ENCODE measurements at regions not wholly inside any gene's neighbourhood (a gene's known extent, or its start where the extent isn't known, plus 50 kb on each side); places are given as distances from the start of the nearest gene placed in this dataset.

- WGBS (ENCODE audit: missing lambda C conversion rate) = 12% methylated on average over 1 of the region's 1 CpG
- Histone ChIP-seq H3K27ac (no peak overlapping the region), H3K9me3 (no peaks in the 10 kb centered on the region), H3K4me1 (no peaks in the 10 kb centered on the region), H3K4me3 (no peak overlapping the region), H3K4me2 (no peak overlapping the region)
- ChIA-PET CTCF (no interaction called here), POLR2A (no interaction called here)
- TF ChIP-seq NFE2L2 (conservative IDR thresholded peaks at IDR 0.05; ENCODE audit: low read length) (no peak), MAFK (IDR thresholded peaks at IDR 0.05; ENCODE audit: partially characterized antibody) (peak; percentile 13)
- FAIRE-seq (no peak), ATAC-seq (no peak), DNase-seq (ENCODE audit: low read depth in 1 of 2, low spot score in 1 of 2) (no peak)
These were observed 949.5 kb downstream of the RAB28 start for GRCh38 chr4:12534684-12535083.

- CTCF ChIA-PET = interaction anchor here (1.0 kb wide), 1 partner anchor 22 kb away, joined by 4 read pairs; no protein-coding TSS in a partner anchor
These were observed 964.7 kb downstream of the RAB28 start for GRCh38 chr4:12519426-12519825.

GRCh38 chr4:12507868-12508481 lies 976.2 kb downstream of the RAB28 start:
- FAIRE-seq (no peak), ATAC-seq (no peak), DNase-seq (ENCODE audit: low read depth in 1 of 2, low spot score in 1 of 2) (no peak)
- no peak overlapping the region for H3K27ac ChIP-seq
- no peak for TF ChIP-seq SREBF2 (IDR thresholded peaks at IDR 0.05)
- no peak for TF ChIP-seq NFE2L2 (conservative IDR thresholded peaks at IDR 0.05; ENCODE audit: low read length)
- TF ChIP-seq PHF8 (IDR thresholded peaks at IDR 0.05; ENCODE audit: borderline replicate concordance, low read depth) = no peak
- no peak for TF ChIP-seq GATA3 (IDR thresholded peaks at IDR 0.05; ENCODE audit: borderline replicate concordance)
- no peak for TF ChIP-seq PBX3 (IDR thresholded peaks at IDR 0.05)
- TF ChIP-seq HOXB13 (CRISPR knock-in tag; IDR thresholded peaks at IDR 0.05; ENCODE audit: low read depth) = no peak
- TF ChIP-seq JUN (IDR thresholded peaks at IDR 0.05) = no peak
- POLR2A ChIA-PET = no interaction called here
- CTCF ChIA-PET = no interaction called here
- H3K4me3 ChIP-seq = no peak overlapping the region
- no peak overlapping the region for H3K4me2 ChIP-seq
- no peaks in the 10 kb centered on the region for H3K4me1 ChIP-seq
- no peaks in the 10 kb centered on the region for H3K9me3 ChIP-seq
- WGBS (ENCODE audit: missing lambda C conversion rate) = 6% methylated on average over 2 of the region's 2 CpGs

More at GRCh38 chr4:12519426-12519825, 964.7 kb downstream of the RAB28 start:
- no peaks in the 10 kb centered on the region for H3K4me1 ChIP-seq
- TF ChIP-seq EHMT2 (IDR thresholded peaks at IDR 0.05; ENCODE audit: low read depth) (no peak), RCOR1 (IDR thresholded peaks at IDR 0.05; ENCODE audit: low read depth, low read length) (no peak)
- POLR2A ChIA-PET = no interaction called here
- no peak overlapping the region for H3K4me2 ChIP-seq
- no peak for ATAC-seq
- no peak overlapping the region for H3K27ac ChIP-seq
- no peak for FAIRE-seq
- H3K9me3 ChIP-seq = no peaks in the 10 kb centered on the region
- no peak for DNase-seq (ENCODE audit: low read depth in 1 of 2, low spot score in 1 of 2)
- H3K4me3 ChIP-seq = no peak overlapping the region

GRCh38 chr4:12500409-12500808 lies 983.7 kb downstream of the RAB28 start:
- Histone ChIP-seq H3K4me1 (no peaks in the 10 kb centered on the region), H3K9me3 (no peaks in the 10 kb centered on the region), H3K27ac (no peak overlapping the region), H3K4me2 (no peak overlapping the region), H3K4me3 (no peak overlapping the region)
- ATAC-seq = no peak
- DNase-seq (ENCODE audit: low read depth in 1 of 2, low spot score in 1 of 2) = no peak
- ChIA-PET POLR2A (no interaction called here), CTCF (no interaction called here)
- TF ChIP-seq JUN (IDR thresholded peaks at IDR 0.05) (no peak), ATOH8 (CRISPR knock-in tag; IDR thresholded peaks at IDR 0.05; ENCODE audit: low read depth) (no peak), NFE2L2 (conservative IDR thresholded peaks at IDR 0.05; ENCODE audit: low read length) (no peak), REST (IDR thresholded peaks at IDR 0.05) (no peak)
- FAIRE-seq = no peak
